ENCODE measurements at regions not wholly inside any gene's neighbourhood (a gene's known extent, or its start where the extent isn't known, plus 50 kb on each side); places are given as distances from the start of the nearest gene placed in this dataset.

- TF ChIP-seq POLR2AphosphoS5 (IDR thresholded peaks at IDR 0.05; ENCODE audit: low read depth) (no peak), CTCF (conservative IDR thresholded peaks at IDR 0.05; ENCODE audit: low read depth in 2 of 2) (peak; percentile 84 to 94), CREB1 (CRISPR knock-in tag; IDR thresholded peaks at IDR 0.05; ENCODE audit: low read depth) (no peak), NANOG (IDR thresholded peaks at IDR 0.05; ENCODE audit: borderline replicate concordance) (no peak), JUNB (IDR thresholded peaks at IDR 0.05; ENCODE audit: unreplicated experiment) (no peak), EZH2 (IDR thresholded peaks at IDR 0.05; ENCODE audit: low read depth, unreplicated experiment) (no peak), EZH2phosphoT487 (IDR thresholded peaks at IDR 0.05; ENCODE audit: unreplicated experiment) (no peak), ZNF114 (CRISPR knock-in tag; IDR thresholded peaks at IDR 0.05) (no peak), STAT1 (IDR thresholded peaks at IDR 0.05; ENCODE audit: unreplicated experiment) (no peak), ZNF331 (CRISPR knock-in tag; IDR thresholded peaks at IDR 0.05; ENCODE audit: low read depth) (no peak)
- TF ChIP-seq, protein P1, sequence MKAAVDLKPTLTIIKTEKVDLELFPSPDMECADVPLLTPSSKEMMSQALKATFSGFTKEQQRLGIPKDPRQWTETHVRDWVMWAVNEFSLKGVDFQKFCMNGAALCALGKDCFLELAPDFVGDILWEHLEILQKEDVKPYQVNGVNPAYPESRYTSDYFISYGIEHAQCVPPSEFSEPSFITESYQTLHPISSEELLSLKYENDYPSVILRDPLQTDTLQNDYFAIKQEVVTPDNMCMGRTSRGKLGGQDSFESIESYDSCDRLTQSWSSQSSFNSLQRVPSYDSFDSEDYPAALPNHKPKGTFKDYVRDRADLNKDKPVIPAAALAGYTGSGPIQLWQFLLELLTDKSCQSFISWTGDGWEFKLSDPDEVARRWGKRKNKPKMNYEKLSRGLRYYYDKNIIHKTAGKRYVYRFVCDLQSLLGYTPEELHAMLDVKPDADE (IDR thresholded peaks at IDR 0.05): no peak
- TF ChIP-seq, protein P2, sequence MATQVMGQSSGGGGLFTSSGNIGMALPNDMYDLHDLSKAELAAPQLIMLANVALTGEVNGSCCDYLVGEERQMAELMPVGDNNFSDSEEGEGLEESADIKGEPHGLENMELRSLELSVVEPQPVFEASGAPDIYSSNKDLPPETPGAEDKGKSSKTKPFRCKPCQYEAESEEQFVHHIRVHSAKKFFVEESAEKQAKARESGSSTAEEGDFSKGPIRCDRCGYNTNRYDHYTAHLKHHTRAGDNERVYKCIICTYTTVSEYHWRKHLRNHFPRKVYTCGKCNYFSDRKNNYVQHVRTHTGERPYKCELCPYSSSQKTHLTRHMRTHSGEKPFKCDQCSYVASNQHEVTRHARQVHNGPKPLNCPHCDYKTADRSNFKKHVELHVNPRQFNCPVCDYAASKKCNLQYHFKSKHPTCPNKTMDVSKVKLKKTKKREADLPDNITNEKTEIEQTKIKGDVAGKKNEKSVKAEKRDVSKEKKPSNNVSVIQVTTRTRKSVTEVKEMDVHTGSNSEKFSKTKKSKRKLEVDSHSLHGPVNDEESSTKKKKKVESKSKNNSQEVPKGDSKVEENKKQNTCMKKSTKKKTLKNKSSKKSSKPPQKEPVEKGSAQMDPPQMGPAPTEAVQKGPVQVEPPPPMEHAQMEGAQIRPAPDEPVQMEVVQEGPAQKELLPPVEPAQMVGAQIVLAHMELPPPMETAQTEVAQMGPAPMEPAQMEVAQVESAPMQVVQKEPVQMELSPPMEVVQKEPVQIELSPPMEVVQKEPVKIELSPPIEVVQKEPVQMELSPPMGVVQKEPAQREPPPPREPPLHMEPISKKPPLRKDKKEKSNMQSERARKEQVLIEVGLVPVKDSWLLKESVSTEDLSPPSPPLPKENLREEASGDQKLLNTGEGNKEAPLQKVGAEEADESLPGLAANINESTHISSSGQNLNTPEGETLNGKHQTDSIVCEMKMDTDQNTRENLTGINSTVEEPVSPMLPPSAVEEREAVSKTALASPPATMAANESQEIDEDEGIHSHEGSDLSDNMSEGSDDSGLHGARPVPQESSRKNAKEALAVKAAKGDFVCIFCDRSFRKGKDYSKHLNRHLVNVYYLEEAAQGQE (IDR thresholded peaks at IDR 0.05; ENCODE audit: unreplicated experiment): no peak
- TF ChIP-seq, protein P3, sequence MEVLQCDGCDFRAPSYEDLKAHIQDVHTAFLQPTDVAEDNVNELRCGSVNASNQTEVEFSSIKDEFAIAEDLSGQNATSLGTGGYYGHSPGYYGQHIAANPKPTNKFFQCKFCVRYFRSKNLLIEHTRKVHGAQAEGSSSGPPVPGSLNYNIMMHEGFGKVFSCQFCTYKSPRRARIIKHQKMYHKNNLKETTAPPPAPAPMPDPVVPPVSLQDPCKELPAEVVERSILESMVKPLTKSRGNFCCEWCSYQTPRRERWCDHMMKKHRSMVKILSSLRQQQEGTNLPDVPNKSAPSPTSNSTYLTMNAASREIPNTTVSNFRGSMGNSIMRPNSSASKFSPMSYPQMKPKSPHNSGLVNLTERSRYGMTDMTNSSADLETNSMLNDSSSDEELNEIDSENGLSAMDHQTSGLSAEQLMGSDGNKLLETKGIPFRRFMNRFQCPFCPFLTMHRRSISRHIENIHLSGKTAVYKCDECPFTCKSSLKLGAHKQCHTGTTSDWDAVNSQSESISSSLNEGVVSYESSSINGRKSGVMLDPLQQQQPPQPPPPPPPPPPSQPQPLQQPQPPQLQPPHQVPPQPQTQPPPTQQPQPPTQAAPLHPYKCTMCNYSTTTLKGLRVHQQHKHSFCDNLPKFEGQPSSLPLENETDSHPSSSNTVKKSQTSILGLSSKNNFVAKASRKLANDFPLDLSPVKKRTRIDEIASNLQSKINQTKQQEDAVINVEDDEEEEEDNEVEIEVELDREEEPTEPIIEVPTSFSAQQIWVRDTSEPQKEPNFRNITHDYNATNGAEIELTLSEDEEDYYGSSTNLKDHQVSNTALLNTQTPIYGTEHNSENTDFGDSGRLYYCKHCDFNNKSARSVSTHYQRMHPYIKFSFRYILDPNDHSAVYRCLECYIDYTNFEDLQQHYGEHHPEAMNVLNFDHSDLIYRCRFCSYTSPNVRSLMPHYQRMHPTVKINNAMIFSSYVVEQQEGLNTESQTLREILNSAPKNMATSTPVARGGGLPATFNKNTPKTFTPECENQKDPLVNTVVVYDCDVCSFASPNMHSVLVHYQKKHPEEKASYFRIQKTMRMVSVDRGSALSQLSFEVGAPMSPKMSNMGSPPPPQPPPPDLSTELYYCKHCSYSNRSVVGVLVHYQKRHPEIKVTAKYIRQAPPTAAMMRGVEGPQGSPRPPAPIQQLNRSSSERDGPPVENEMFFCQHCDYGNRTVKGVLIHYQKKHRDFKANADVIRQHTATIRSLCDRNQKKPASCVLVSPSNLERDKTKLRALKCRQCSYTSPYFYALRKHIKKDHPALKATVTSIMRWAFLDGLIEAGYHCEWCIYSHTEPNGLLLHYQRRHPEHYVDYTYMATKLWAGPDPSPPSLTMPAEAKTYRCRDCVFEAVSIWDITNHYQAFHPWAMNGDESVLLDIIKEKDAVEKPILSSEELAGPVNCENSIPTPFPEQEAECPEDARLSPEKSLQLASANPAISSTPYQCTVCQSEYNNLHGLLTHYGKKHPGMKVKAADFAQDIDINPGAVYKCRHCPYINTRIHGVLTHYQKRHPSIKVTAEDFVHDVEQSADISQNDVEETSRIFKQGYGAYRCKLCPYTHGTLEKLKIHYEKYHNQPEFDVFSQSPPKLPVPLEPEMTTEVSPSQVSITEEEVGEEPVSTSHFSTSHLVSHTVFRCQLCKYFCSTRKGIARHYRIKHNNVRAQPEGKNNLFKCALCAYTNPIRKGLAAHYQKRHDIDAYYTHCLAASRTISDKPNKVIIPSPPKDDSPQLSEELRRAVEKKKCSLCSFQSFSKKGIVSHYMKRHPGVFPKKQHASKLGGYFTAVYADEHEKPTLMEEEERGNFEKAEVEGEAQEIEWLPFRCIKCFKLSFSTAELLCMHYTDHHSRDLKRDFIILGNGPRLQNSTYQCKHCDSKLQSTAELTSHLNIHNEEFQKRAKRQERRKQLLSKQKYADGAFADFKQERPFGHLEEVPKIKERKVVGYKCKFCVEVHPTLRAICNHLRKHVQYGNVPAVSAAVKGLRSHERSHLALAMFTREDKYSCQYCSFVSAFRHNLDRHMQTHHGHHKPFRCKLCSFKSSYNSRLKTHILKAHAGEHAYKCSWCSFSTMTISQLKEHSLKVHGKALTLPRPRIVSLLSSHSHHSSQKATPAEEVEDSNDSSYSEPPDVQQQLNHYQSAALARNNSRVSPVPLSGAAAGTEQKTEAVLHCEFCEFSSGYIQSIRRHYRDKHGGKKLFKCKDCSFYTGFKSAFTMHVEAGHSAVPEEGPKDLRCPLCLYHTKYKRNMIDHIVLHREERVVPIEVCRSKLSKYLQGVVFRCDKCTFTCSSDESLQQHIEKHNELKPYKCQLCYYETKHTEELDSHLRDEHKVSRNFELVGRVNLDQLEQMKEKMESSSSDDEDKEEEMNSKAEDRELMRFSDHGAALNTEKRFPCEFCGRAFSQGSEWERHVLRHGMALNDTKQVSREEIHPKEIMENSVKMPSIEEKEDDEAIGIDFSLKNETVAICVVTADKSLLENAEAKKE (CRISPR knock-in tag; IDR thresholded peaks at IDR 0.05): no peak
Measured at GRCh38 chr4:134935320-134935719, 733.7 kb upstream of the PABPC4L start.
